ENCODE measurements at regions not wholly inside any gene's neighbourhood (a gene's known extent, or its start where the extent isn't known, plus 50 kb on each side); places are given as distances from the start of the nearest gene placed in this dataset.
A peak's percentile ranks its signal among the peaks of the same experiment; 100 is the strongest.
"Not testable (repeated sequence)": the region's sequence is repeated elsewhere in the genome, so short reads cannot be mapped to it uniquely, and the experiment has no call there.

DNA sequence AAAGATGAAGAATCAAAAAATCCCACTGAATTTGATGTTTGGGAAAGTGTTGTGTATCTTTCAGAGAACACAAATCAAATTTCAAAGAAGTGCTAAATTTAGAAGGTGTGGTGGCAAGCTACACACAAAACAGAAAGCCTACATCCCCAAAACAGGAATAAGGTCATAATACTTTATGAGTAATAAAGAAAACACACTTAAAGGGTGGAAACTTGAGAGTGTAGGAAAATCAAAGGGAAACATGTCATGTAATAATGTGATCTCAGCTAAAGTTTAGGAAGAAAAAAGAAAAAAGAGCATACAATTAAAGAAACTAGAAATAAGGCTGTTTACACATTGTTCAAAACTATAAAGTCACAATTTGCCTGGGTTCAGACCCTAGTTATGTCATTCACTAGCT, 668.7 kb downstream of the PCDH17 start:
- ATAC-seq = no peak
- DNase-seq (ENCODE audit: missing footprints) = no peak
- intact Hi-C loops (cut with DNase I) = no loop called here

GRCh38 chr13:58300974-58301681, 669.6 kb downstream of the PCDH17 start:
- intact Hi-C loops (cut with DNase I) = no loop called here
- ATAC-seq (no peak), DNase-seq (ENCODE audit: missing footprints) (no peak)

DNA sequence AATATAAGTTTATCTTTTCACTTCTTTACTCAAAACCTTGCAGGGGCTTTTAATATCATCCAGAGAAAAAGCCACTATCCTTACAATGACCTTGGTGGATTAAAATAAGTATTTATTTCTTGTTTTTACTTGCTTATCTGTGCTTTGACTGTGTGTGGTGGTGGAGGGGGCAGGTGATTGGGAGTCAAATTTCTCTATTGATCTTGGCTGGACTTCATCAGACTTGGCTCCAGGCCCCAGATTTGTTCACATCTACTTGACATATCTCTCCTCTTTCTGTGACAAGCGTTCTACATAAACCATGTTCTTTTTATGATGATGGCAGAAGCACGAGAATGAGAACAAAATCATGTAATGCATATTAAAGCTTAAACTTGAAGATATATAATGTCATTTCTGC, 670.8 kb downstream of the PCDH17 start:
- DNase-seq (ENCODE audit: missing footprints) (no peak), ATAC-seq (no peak)
- intact Hi-C loops (cut with DNase I) = no loop called here

- intact Hi-C loops (cut with DNase I) = no loop called here
- ATAC-seq = no peak
- DNase-seq (ENCODE audit: missing footprints) = no peak
These were observed 674.5 kb downstream of the PCDH17 start for GRCh38 chr13:58306062-58306461.

DNA sequence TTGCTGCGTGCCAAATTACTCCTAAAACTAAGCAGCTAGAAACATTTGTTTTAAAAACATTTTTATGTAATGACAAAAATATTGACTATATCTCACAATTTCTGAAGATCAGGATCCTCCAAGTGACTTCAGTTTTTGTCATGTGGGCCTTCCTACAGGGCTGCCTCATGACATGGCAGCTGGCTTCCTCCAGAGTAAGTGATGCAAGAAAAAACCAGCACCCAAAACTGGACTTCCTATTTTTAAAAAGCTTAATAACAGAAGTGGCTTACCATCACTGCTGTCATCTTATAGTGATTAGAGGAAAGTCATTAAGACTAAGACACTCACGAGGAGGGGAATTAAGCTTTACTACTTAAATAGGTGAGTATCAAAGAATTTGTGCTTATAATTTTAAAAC, 681.7 kb downstream of the PCDH17 start:
- ATAC-seq = no peak

DNA sequence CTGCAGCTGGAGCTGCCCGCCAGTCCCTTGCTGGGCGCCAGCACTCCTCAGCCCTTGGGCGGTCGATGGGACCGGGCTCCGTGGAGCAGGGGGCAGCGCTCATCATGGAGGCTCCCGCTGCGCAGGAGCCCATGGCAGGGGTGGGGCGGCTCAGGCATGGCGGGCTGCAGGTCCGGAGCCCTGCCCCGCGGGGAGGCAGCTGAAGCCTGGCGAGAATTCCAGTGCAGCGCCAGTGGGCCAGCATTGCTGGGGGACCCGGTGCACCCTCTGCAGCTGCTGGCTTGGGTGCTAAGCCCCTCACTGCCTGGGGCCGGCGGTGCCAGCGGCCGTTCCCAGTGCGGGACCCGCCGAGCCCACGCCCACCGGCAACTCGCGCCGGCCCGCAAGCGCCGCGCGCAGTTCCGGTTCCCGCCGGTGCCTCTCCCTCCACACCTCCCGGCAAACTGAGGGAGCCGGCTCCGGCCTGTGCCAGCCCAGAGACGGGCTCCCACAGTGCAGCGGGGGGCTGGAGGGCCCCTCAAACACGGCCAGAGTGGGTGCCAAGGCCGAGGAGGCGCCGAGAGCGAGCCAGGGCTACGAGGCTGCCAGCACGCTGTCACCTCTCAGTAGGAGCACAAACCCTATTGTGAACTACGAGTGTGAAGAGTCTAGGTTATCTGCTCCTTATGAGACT, 687.1 kb downstream of the PCDH17 start:
- intact Hi-C loops (cut with DNase I) = no loop called here
- ATAC-seq (no peak), DNase-seq (ENCODE audit: missing footprints) (peak; percentile 57)

More for the DNA sequence above, 681.7 kb downstream of the PCDH17 start:
- intact Hi-C loops (cut with DNase I) = no loop called here
- DNase-seq (ENCODE audit: missing footprints) = no peak

DNA sequence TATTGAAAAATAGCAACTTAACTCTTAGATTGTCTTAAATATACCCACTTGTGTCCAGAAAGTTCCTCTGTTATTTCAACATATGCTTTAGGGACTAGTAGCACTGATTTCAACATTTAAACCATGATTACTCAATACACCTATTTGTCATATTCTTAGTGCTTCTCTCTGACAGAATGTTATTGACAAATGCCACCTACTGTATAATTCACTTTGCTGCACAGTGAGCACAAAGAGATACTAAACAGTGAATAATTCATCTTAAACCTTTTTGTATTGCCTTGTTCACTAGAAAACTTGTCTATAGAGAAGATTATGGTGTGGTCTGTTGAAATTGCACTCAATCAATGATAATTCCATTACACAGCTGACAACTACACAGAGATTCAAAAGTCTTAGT, 692.6 kb downstream of the PCDH17 start:
- intact Hi-C loops (cut with DNase I) = no loop called here
- DNase-seq (ENCODE audit: missing footprints) (no peak), ATAC-seq (no peak)

DNA sequence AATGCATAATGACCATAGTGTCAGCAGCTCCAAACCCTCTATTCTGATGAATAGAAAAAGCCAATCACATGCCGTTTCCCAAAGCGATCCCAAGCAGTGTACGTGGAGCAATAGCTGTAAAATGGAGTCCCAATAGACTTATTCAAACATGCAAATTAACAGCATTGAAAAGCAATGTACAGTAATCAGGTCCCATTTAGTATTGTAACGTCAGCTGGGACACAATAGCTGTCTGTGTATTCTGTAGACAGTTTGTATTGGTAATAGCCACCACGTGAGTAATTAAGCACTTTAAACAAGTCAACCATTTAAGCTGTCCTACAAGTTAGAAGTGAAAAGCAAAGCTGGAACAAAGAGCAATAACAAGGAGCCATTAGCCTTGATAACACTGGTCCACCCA, 698.2 kb downstream of the PCDH17 start:
- intact Hi-C loops (cut with DNase I) = no loop called here
- DNase-seq (ENCODE audit: missing footprints) (no peak), ATAC-seq (no peak)

- no peak for DNase-seq (ENCODE audit: missing footprints)
- ATAC-seq = no peak
- intact Hi-C loops (cut with DNase I) = no loop called here
These were observed 709.4 kb downstream of the PCDH17 start for GRCh38 chr13:58340895-58341294.

DNA sequence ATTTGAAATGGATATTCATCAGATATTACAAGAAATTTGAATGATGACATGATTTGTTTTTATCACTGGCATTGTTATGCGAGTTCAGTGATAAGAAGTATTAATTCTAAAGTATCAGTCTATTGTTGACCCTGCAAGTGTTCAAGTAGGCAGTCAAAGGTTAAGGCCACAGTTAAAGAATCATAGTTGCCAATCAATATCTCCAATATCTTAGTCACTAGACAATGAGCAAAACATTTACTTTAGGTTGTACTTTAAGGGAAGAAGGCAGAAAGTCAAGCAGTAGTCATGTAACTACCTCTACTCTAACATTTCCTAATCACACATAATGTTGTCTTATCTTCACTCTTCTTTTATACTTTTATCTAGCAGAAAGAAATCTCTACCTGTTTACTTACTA, 709.8 kb downstream of the PCDH17 start:
- no peak for ATAC-seq
- intact Hi-C loops (cut with DNase I) = no loop called here
- DNase-seq (ENCODE audit: missing footprints) = no peak

- no peak for ATAC-seq
- DNase-seq (ENCODE audit: missing footprints) = no peak
- intact Hi-C loops (cut with DNase I) = no loop called here
These were observed 711.5 kb downstream of the PCDH17 start for GRCh38 chr13:58343076-58343475.

DNA sequence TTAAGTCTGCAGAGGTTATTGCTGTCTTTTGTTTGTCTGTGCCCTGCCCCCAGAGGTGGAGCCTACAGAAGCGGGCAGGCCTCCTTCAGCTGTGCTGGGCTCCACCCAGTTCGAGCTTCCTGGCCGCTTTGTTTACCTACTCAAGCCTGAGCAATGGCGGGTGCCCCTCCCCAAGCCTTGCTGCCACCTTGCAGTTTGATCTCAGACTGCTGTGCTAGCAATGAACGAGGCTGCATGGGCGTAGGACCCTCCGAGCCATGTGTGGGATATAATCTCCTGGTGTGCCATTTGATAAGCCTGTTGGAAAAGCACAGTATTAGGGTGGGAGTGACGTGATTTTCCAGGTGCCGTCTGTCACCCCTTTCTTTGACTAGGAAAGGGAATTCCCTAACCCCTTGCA, 720.6 kb downstream of the PCDH17 start:
- ATAC-seq; intact Hi-C loops (cut with DNase I): not testable (repeated sequence)
- DNase-seq (ENCODE audit: missing footprints) = peak; percentile 49

- intact Hi-C loops (cut with DNase I) = no loop called here
- no peak for DNase-seq (ENCODE audit: missing footprints)
- no peak for ATAC-seq
These were observed 738.4 kb downstream of the PCDH17 start for GRCh38 chr13:58369936-58370335.

- intact Hi-C loops (cut with DNase I) = no loop called here
- ATAC-seq (no peak), DNase-seq (ENCODE audit: missing footprints) (no peak)
These were observed 744.8 kb downstream of the PCDH17 start for GRCh38 chr13:58376349-58376748.

- no peak for ATAC-seq
- intact Hi-C loops (cut with DNase I) = no loop called here
- DNase-seq (ENCODE audit: missing footprints) = no peak
These were observed 745.2 kb downstream of the PCDH17 start for GRCh38 chr13:58376775-58377174.

- no peak for DNase-seq (ENCODE audit: missing footprints)
- no peak for ATAC-seq
- intact Hi-C loops (cut with DNase I) = no loop called here
These were observed 747.7 kb downstream of the PCDH17 start for GRCh38 chr13:58379221-58379620.

DNA sequence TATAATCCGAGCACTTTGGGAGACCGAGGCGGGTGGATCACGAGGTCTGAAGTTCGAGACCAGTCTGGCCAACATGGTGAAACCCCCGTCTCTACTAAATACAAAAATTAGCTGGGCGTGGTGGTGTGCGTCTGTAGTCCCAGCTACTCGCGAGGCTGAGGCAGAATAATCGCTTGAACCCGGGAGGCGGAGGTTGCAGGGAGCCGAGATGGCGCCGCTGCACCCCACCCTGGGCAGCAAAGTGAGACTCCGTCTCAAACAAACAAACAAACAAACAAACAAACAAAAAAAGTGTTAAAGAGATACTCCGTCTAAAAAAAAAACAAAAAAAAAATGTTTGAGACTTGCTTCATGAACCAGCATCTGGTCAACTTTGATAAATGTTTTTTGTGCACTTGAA, 753.8 kb downstream of the PCDH17 start:
- intact Hi-C loops (cut with DNase I); DNase-seq (ENCODE audit: missing footprints); ATAC-seq: not testable (repeated sequence)

GRCh38 chr13:58397596-58398387, 766.2 kb downstream of the PCDH17 start:
- DNase-seq (ENCODE audit: missing footprints) (peak; percentile 62), ATAC-seq (peak; percentile 93)
- intact Hi-C loops (cut with DNase I) = no loop called here

GRCh38 chr13:58399263-58399662, 767.7 kb downstream of the PCDH17 start:
- ATAC-seq (no peak), DNase-seq (ENCODE audit: missing footprints) (no peak)
- intact Hi-C loops (cut with DNase I) = no loop called here

- ATAC-seq (no peak), DNase-seq (ENCODE audit: missing footprints) (no peak)
- intact Hi-C loops (cut with DNase I) = no loop called here
These were observed 775.0 kb downstream of the PCDH17 start for GRCh38 chr13:58406545-58406944.
